HEK293T (cell line): ENCODE measurements at regions not wholly inside any gene's neighbourhood (a gene's known extent, or its start where the extent isn't known, plus 50 kb on each side); places are given as distances from the start of the nearest gene placed in this dataset.
"Not testable (repeated sequence)": the region's sequence is repeated elsewhere in the genome, so short reads cannot be mapped to it uniquely, and the experiment has no call there.

Source experiments
- BHLHE40 ChIP-seq: fragments of 450-650 bp; IDR thresholded peaks from 2 replicates; pipeline ENCODE4 v1.6.1; 2016; ENCODE audit warnings: mild to moderate bottlenecking, moderate library complexity, borderline replicate concordance
- CTBP1 ChIP-seq: fragments of 450-650 bp; IDR thresholded peaks from 2 replicates; pipeline ENCODE4 v1.6.1; 2016; ENCODE audit warnings: borderline replicate concordance
- ELF4 ChIP-seq: fragments of 450-650 bp; IDR thresholded peaks from 2 replicates; pipeline ENCODE4 v1.6.1; 2017; ENCODE audit warnings: antibody characterized with exemption
- FOXA1 ChIP-seq: fragments of 450-650 bp; IDR thresholded peaks from 2 replicates; pipeline ENCODE4 v1.6.1; 2016; ENCODE audit warnings: mild to moderate bottlenecking
- FOXK2 ChIP-seq: fragments of 450-650 bp; IDR thresholded peaks from 2 replicates; pipeline ENCODE4 v1.6.1; 2016; ENCODE audit warnings: mild to moderate bottlenecking
- FOXM1 ChIP-seq: fragments of 450-650 bp; IDR thresholded peaks from 2 replicates; pipeline ENCODE4 v1.6.1; 2017; ENCODE audit warnings: mild to moderate bottlenecking, borderline replicate concordance
- HDGF ChIP-seq: fragments of 450-650 bp; IDR thresholded peaks from 2 replicates; pipeline ENCODE4 v1.6.1; 2017; ENCODE audit warnings: antibody characterized with exemption, borderline replicate concordance
- L3MBTL2 ChIP-seq: fragments of 450-650 bp; conservative IDR thresholded peaks from 2 replicates; pipeline ENCODE4 v1.6.1; 2016; ENCODE audit warnings: mild to moderate bottlenecking
- PKNOX1 ChIP-seq: fragments of 450-650 bp; IDR thresholded peaks from 2 replicates; pipeline ENCODE4 v1.6.1; 2016
- SP1 ChIP-seq: fragments of 450-650 bp; IDR thresholded peaks from 2 replicates; pipeline ENCODE4 v1.6.1; 2017
- SUZ12 ChIP-seq: fragments of 450-650 bp; IDR thresholded peaks from 2 replicates; pipeline ENCODE4 v1.6.1; 2016; ENCODE audit warnings: mild to moderate bottlenecking
- TARDBP ChIP-seq: fragments of 450-650 bp; IDR thresholded peaks from 2 replicates; pipeline ENCODE4 v1.6.1; 2016
- ZNF384 ChIP-seq: fragments of 450-650 bp; IDR thresholded peaks from 2 replicates; pipeline ENCODE4 v1.6.1; 2016

GRCh38 chr1:148246258-148246861 lies 94.3 kb upstream of the NBPF11 start:
- TF ChIP-seq TARDBP, BHLHE40, ZNF384, ELF4, SP1, SUZ12, L3MBTL2, PKNOX1, HDGF, CTBP1, FOXA1, FOXM1, FOXK2: not testable (repeated sequence)
